K562 (cell line): ENCODE measurements at regions not wholly inside any gene's neighbourhood (a gene's known extent, or its start where the extent isn't known, plus 50 kb on each side); places are given as distances from the start of the nearest gene placed in this dataset.

ENCODE experiments used
- ATAC-seq: fragments of 200-7000 bp; cut with Tn5 transposase; 3 replicates; pipeline ENCODE4 v1.9.1; 2020; ENCODE audit warnings: moderate library complexity
- BruUV-seq: library from RNA; stranded (reverse); fragments of 400-500 nt; replicated peaks from 2 replicates; lab custom pipeline; 2021; lab: Mats Ljungman, UMichigan
- CTCF ChIA-PET: fragments of 300-600 bp; formaldehyde crosslinking; extraction: SDS; loops from one replicate; lab custom pipeline; 2021; ENCODE audit warnings: low intra/inter-chr PET ratio; lab: Yijun Ruan, JAX
- POLR2A ChIA-PET: fragments of 300-600, 350-650 bp; sonication (Branson Sonifier 250); formaldehyde crosslinking; extraction: SDS; loops from one replicate; lab custom pipeline; 2021; ENCODE audit warnings: antibody characterized with exemption, inconsistent platforms; lab: Yijun Ruan, JAX
- DNase-seq, 4 experiments: peaks; one replicate each; pipeline versions ENCODE4 v3.0.0 to v3.0.0-alpha.2; 2011 to 2018; ENCODE audit warnings: low spot score in 3 of 4, mixed read lengths in 3 of 4; ENCODE audit errors: extremely low read depth in 1 of 4
- FAIRE-seq: peaks from 2 replicates; lab custom pipeline; 2011; peaks lifted over from hg19 to GRCh38; lab: Jason Lieb, UNC
- H2AFZ ChIP-seq: 2 replicates; pipeline ENCODE4 v1.6.0; 2011; ENCODE audit warnings: low read depth, low read length, control low read depth, inconsistent platforms
- H3K27ac ChIP-seq: fragments of 200-600 bp; 3 replicates; pipeline ENCODE4 v1.8.0; 2011; ENCODE audit warnings: low read depth, mild to moderate bottlenecking, control low read depth, inconsistent platforms, low read length, moderate library complexity, mixed read lengths; ENCODE audit errors: extremely low read depth
- H3K27me3 ChIP-seq, 2 experiments: fragments of 300-600 bp in 1 of 2; 2 replicates in 1 of 2; 3 replicates in 1 of 2; pipeline versions ENCODE4 v1.6.0 to v1.8.0; 2011; ENCODE audit warnings: inconsistent platforms in 2 of 2, low read length in 2 of 2, mild to moderate bottlenecking in 1 of 2, mixed read lengths in 1 of 2, moderate library complexity in 1 of 2; ENCODE audit not compliant: control insufficient read depth in 2 of 2, insufficient read depth in 2 of 2
- H3K36me3 ChIP-seq: fragments of 300-600 bp; 3 replicates; pipeline ENCODE4 v1.8.0; 2011; ENCODE audit warnings: mild to moderate bottlenecking, low read length, inconsistent platforms; ENCODE audit not compliant: control insufficient read depth, insufficient read depth
- H3K4me1 ChIP-seq, 2 experiments: fragments of 200-600 bp in 1 of 2; replicated peaks in 1 of 2; 2 replicates in 1 of 2; 3 replicates in 1 of 2; pipeline versions ENCODE4 v1.5.1 to v1.8.0; 2011; ENCODE audit warnings: inconsistent platforms in 2 of 2, low read length in 2 of 2, mild to moderate bottlenecking in 1 of 2, mixed read lengths in 1 of 2, moderate library complexity in 1 of 2; ENCODE audit not compliant: control insufficient read depth in 2 of 2, insufficient read depth in 2 of 2
- H3K4me2 ChIP-seq: 2 replicates; pipeline ENCODE4 v1.6.1; 2011; ENCODE audit warnings: low read length, control low read depth, inconsistent platforms, mixed read lengths; ENCODE audit not compliant: insufficient read depth
- H3K4me3 ChIP-seq: fragments of 200-600 bp; sonication (generic), shearing (Covaris generic); 2 replicates; pipeline ENCODE4 v1.5.1; 2016; ENCODE audit warnings: control low read depth, inconsistent platforms
- H3K79me2 ChIP-seq: fragments of 200-600 bp; 3 replicates; pipeline ENCODE4 v1.8.0; 2011; ENCODE audit warnings: low read length, inconsistent platforms; ENCODE audit not compliant: control insufficient read depth, insufficient read depth
- H3K9ac ChIP-seq, 2 experiments: 2 replicates each; pipeline versions ENCODE4 v1.6.0 to v1.6.1; 2011; ENCODE audit warnings: low read depth in 2 of 2, low read length in 2 of 2, control low read depth in 1 of 2, inconsistent platforms in 1 of 2, mild to moderate bottlenecking in 1 of 2, mixed read lengths in 1 of 2; ENCODE audit not compliant: insufficient read depth in 1 of 2
- H3K9me1 ChIP-seq: one replicate; pipeline ENCODE4 v1.6.0; 2011; ENCODE audit warnings: inconsistent platforms, mild to moderate bottlenecking, low read length, moderate library complexity; ENCODE audit not compliant: control insufficient read depth, insufficient read depth
- H3K9me3 ChIP-seq: replicated peaks from 2 replicates; pipeline ENCODE4 v1.5.1; 2011; ENCODE audit warnings: low read depth, low read length, inconsistent platforms; ENCODE audit not compliant: control insufficient read depth, insufficient read depth
- H4K20me1 ChIP-seq: replicated peaks from 2 replicates; pipeline ENCODE4 v1.6.1; 2011; ENCODE audit warnings: low read length, inconsistent platforms, mixed read lengths; ENCODE audit not compliant: control insufficient read depth, insufficient read depth
- ATF1 ChIP-seq, 2 experiments: fragments of 450-650 bp in 1 of 2; IDR thresholded peaks; 2 replicates each; pipeline ENCODE4 v1.6.1; 2016; ENCODE audit warnings: missing compliant biosample characterization in 1 of 2, missing genetic modification characterization in 1 of 2
- CBFA2T3 ChIP-seq: fragments of 450-650 bp; IDR thresholded peaks from 2 replicates; pipeline ENCODE4 v1.6.1; 2017
- CGGBP1 ChIP-seq: fragments of 250-450 bp; sonication (Bioruptor Pico); IDR thresholded peaks from 2 replicates; pipeline ENCODE4 v1.9.0; 2021; ENCODE audit warnings: mild to moderate bottlenecking
- E2F8 ChIP-seq: fragments of 450-650 bp; IDR thresholded peaks from 2 replicates; pipeline ENCODE4 v1.7.1; 2018; ENCODE audit warnings: mild to moderate bottlenecking, low read depth; ENCODE audit not compliant: partially characterized antibody
- EHMT2 ChIP-seq: fragments of 450-650 bp; IDR thresholded peaks from 2 replicates; pipeline ENCODE4 v1.6.1; 2018; ENCODE audit warnings: antibody characterized with exemption
- HDAC2 ChIP-seq: fragments of 450-650 bp; IDR thresholded peaks from 2 replicates; pipeline ENCODE4 v1.6.1; 2016; ENCODE audit warnings: mild to moderate bottlenecking
- MLX ChIP-seq, 2 experiments: fragments of 450-650 bp in 1 of 2; sonication (generic) in 1 of 2; formaldehyde crosslinking; conservative IDR thresholded peaks; 2 replicates each; pipeline versions ENCODE4 v1.4.0 to v1.8.1; 2020 to 2022; ENCODE audit warnings: mild to moderate bottlenecking in 1 of 2, missing genetic modification reagents in 1 of 2
- MXI1 ChIP-seq: IDR thresholded peaks from 2 replicates; pipeline ENCODE4 v1.6.1; 2011; ENCODE audit warnings: low read depth, mild to moderate bottlenecking, improper control_type of control experiment, low read length
- NCOA2 ChIP-seq, 2 experiments: fragments of 450-650 bp; IDR thresholded peaks; 2 replicates each; pipeline ENCODE4 v1.6.1; 2018; ENCODE audit warnings: mild to moderate bottlenecking in 2 of 2, moderate library complexity in 1 of 2; ENCODE audit not compliant: partially characterized antibody in 2 of 2
- PCBP2 ChIP-seq: fragments of 200-400 bp; formaldehyde crosslinking; IDR thresholded peaks from 2 replicates; pipeline ENCODE4 v1.6.1; 2018; ENCODE audit warnings: low read length, low read depth, mild to moderate bottlenecking, moderate library complexity; ENCODE audit not compliant: poor library complexity, severe bottlenecking
- PKNOX1 ChIP-seq: fragments of 450-650 bp; IDR thresholded peaks from 2 replicates; pipeline ENCODE4 v1.6.1; 2016
- POLR2G ChIP-seq: fragments of 200-400 bp; formaldehyde crosslinking; IDR thresholded peaks from 2 replicates; pipeline ENCODE4 v1.6.1; 2017; ENCODE audit warnings: low read depth, mild to moderate bottlenecking, antibody characterized with exemption, low read length, moderate library complexity
- U2AF2 ChIP-seq: fragments of 200-400 bp; formaldehyde crosslinking; optimal IDR thresholded peaks from 2 replicates; pipeline ENCODE3; 2017; ENCODE audit warnings: low read depth, mild to moderate bottlenecking, low read length
- ZNF239 ChIP-seq: fragments of 250-450 bp; sonication (Bioruptor Pico); IDR thresholded peaks from 2 replicates; pipeline ENCODE4 v1.4.0; 2020; ENCODE audit warnings: mild to moderate bottlenecking
- ZNF3 ChIP-seq: fragments of 250-450 bp; sonication (Bioruptor Pico); IDR thresholded peaks from 2 replicates; pipeline ENCODE4 v1.5.0; 2021; ENCODE audit warnings: mild to moderate bottlenecking, moderate library complexity
- ZNF347 ChIP-seq: fragments of 450-650 bp; formaldehyde crosslinking; IDR thresholded peaks from 2 replicates; pipeline ENCODE4 v1.4.0; 2020; ENCODE audit warnings: low read depth, mild to moderate bottlenecking, moderate library complexity
- ZNF431 ChIP-seq: sonication (generic); formaldehyde crosslinking; IDR thresholded peaks from 2 replicates; pipeline ENCODE4 v1.8.0; 2022; ENCODE audit warnings: mild to moderate bottlenecking, missing genetic modification reagents
- ZNF445 ChIP-seq: fragments of 250-450 bp; sonication (Bioruptor Pico); IDR thresholded peaks from 2 replicates; pipeline ENCODE4 v1.4.0; 2020; ENCODE audit warnings: low read depth, mild to moderate bottlenecking, moderate library complexity
- ZNF589 ChIP-seq: fragments of 200-800 bp; sonication (Bioruptor generic); IDR thresholded peaks from 2 replicates; pipeline ENCODE4 v1.6.1; 2016; ENCODE audit warnings: low read depth, missing genetic modification characterization, missing compliant biosample characterization
- WGBS: fragments of 100-300 bp; shearing (Covaris generic); methylation state at CpG from one replicate; pipeline ENCODE4 v1.1.6; 2016; ENCODE audit warnings: low coverage, mixed read lengths; ENCODE audit not compliant: insufficient coverage; ENCODE audit errors: missing lambda C conversion rate; 5-methylcytosine and 5-hydroxymethylcytosine counted together
- in situ Hi-C: fragments of 300-500 bp; cut with MboI; formaldehyde crosslinking; loops from 4 replicates; pipeline ENCODE4 v1.15.0; 2018; ENCODE audit warnings: inconsistent platforms, mixed read lengths
- intact Hi-C: fragments of 100-400 bp; cut with micrococcal nuclease; formaldehyde crosslinking; loops from 2 replicates; pipeline ENCODE4 v1.14.2; 2022

GRCh38 chr5:93179466-93179865 is 401.6 kb downstream of the NR2F1-AS1 start:
- FAIRE-seq, result no peak
- H3K27ac ChIP-seq, result no peak overlapping the region
- DNase-seq, result no peak
- H2AFZ ChIP-seq, result no peak overlapping the region
- H3K4me2 ChIP-seq, result no peak overlapping the region
- no peaks in the 10 kb centered on the region for H3K36me3 ChIP-seq
- ChIA-PET POLR2A (no interaction called here), CTCF (no interaction called here)
- TF ChIP-seq POLR2G (no peak), CGGBP1 (no peak), PKNOX1 (no peak), ZNF3 (CRISPR knock-in tag) (no peak), U2AF2 (no peak), CBFA2T3 (no peak), ZNF239 (no peak), ZNF445 (CRISPR knock-in tag) (no peak), ZNF431 (no peak), E2F8 (no peak), NCOA2 (IDR thresholded peaks at IDR 0.05; ENCODE audit: partially characterized antibody in 2 of 2) (no peak), ATF1 (CRISPR knock-in tag; IDR thresholded peaks at IDR 0.05) (no peak), ATF1 (tag; IDR thresholded peaks at IDR 0.05) (no peak), HDAC2 (no peak), ZNF589 (CRISPR knock-in tag) (no peak), MXI1 (no peak), PCBP2 (no peak), MLX (CRISPR knock-in tag; conservative IDR thresholded peaks at IDR 0.05) (no peak), ZNF347 (no peak), EHMT2 (no peak)
- no peak for ATAC-seq
- H3K9me1 ChIP-seq, result no peaks in the 10 kb centered on the region
- no peak overlapping the region for H3K9ac ChIP-seq
- H3K27me3 ChIP-seq, result no peaks in the 10 kb centered on the region
- no peaks in the 10 kb centered on the region for H3K4me1 ChIP-seq
- no peaks in the 10 kb centered on the region for H4K20me1 ChIP-seq
- H3K79me2 ChIP-seq, result no peaks in the 10 kb centered on the region
- no TSS peak for BruUV-seq
- whole genome bisulfite sequencing, result 0% methylated on average over 1 of the region's 1 CpG
- intact Hi-C loops, result no loop called here
- no peak overlapping the region for H3K4me3 ChIP-seq
- in situ Hi-C loops, result no loop called here
- H3K9me3 ChIP-seq, result no peaks in the 10 kb centered on the region
